LNCaP clone FGC (cell line): ENCODE measurements at regions not wholly inside any gene's neighbourhood (a gene's known extent, or its start where the extent isn't known, plus 50 kb on each side); places are given as distances from the start of the nearest gene placed in this dataset.

Source experiments
- DNase-seq: peaks from one replicate; pipeline ENCODE4 v3.0.0-alpha.2; 2011; ENCODE audit warnings: low read depth
- H3K4me3 ChIP-seq: 2 replicates; pipeline ENCODE4 v1.5.1; 2011; ENCODE audit warnings: mild to moderate bottlenecking, low read depth, low read length, control low read depth
- TF ChIP-seq, protein P1 (sequence below): IDR thresholded peaks from 2 replicates; pipeline ENCODE4 v1.5.1; 2012; ENCODE audit warnings: mild to moderate bottlenecking; ENCODE audit not compliant: control insufficient read depth, insufficient read depth; ENCODE audit errors: extremely low read depth

GRCh38 chr2:193124815-193125214 lies 930.1 kb upstream of the TMEFF2 start:
- TF ChIP-seq, protein P1, sequence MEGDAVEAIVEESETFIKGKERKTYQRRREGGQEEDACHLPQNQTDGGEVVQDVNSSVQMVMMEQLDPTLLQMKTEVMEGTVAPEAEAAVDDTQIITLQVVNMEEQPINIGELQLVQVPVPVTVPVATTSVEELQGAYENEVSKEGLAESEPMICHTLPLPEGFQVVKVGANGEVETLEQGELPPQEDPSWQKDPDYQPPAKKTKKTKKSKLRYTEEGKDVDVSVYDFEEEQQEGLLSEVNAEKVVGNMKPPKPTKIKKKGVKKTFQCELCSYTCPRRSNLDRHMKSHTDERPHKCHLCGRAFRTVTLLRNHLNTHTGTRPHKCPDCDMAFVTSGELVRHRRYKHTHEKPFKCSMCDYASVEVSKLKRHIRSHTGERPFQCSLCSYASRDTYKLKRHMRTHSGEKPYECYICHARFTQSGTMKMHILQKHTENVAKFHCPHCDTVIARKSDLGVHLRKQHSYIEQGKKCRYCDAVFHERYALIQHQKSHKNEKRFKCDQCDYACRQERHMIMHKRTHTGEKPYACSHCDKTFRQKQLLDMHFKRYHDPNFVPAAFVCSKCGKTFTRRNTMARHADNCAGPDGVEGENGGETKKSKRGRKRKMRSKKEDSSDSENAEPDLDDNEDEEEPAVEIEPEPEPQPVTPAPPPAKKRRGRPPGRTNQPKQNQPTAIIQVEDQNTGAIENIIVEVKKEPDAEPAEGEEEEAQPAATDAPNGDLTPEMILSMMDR = no peak
- no peak for DNase-seq
- no peak overlapping the region for H3K4me3 ChIP-seq

DNA sequence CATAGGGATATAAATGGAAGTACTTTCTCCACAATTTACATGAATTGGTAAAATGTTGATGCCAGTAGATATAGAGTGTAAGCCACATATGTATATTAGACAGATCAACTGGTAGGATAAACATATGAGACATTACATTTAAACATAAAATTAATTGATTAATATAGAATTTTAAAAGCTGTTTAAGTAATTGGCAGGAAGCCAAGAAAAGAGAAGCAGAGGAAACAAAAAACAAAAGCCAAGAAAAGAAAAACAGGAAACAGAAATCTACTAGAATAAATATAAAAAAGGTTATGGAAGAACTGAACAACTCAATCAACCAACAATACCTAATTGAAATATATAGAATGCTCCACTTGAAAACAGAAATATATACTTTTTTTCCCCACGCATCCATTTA lies 920.1 kb upstream of the TMEFF2 start:
- TF ChIP-seq, protein P1 = no peak
- H3K4me3 ChIP-seq = no peak overlapping the region
- DNase-seq = no peak

GRCh38 chr2:193112986-193113385 lies 918.3 kb upstream of the TMEFF2 start:
- H3K4me3 ChIP-seq = no peak overlapping the region
- DNase-seq = no peak
- TF ChIP-seq, protein P1 = no peak

GRCh38 chr2:193103064-193103463 lies 908.3 kb upstream of the TMEFF2 start:
- TF ChIP-seq, protein P1 = no peak
- no peak for DNase-seq
- no peak overlapping the region for H3K4me3 ChIP-seq

- DNase-seq = no peak
- TF ChIP-seq, protein P1 = no peak
- H3K4me3 ChIP-seq = no peak overlapping the region
Measured at GRCh38 chr2:193101591-193101990, 906.9 kb upstream of the TMEFF2 start.

GRCh38 chr2:193088026-193088425 lies 893.3 kb upstream of the TMEFF2 start:
- TF ChIP-seq, protein P1 = no peak
- H3K4me3 ChIP-seq = no peak overlapping the region
- no peak for DNase-seq

DNA sequence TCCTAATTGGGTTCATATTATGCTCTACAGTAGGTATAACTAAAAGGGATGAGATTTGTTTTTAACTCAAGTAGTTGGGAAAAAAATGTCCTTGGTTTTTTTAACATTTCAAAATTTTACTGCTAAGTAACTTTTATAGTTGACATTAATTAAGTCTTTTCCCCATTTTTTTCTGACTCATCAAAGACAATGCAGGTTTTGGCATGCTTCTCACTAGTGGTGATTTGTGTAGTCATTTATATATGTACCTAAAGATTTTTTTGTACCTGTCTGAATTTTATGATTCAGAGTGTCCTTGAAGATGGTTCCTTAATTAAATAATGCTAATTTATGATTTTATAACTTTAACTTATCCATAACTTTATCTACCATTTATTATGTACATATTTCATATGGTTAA lies 882.3 kb upstream of the TMEFF2 start:
- H3K4me3 ChIP-seq = no peak overlapping the region
- TF ChIP-seq, protein P1 = no peak
- no peak for DNase-seq
